HG03095 (cell line): ENCODE measurements at regions not wholly inside any gene's neighbourhood (a gene's known extent, or its start where the extent isn't known, plus 50 kb on each side); places are given as distances from the start of the nearest gene placed in this dataset.
A peak's percentile ranks its signal among the peaks of the same experiment; 100 is the strongest.
"Not testable (repeated sequence)": the region's sequence is repeated elsewhere in the genome, so short reads cannot be mapped to it uniquely, and the experiment has no call there.

Experiments used
- ATAC-seq: cut with Tn5 transposase; IDR thresholded peaks from one replicate; pipeline ENCODE4 v1.9.1; 2021; ENCODE audit warnings: moderate library complexity; ENCODE audit not compliant: unreplicated experiment

- ATAC-seq: no peak
These were observed 149.7 kb downstream of the MREG start for GRCh38 chr2:215863687-215864086.

DNA sequence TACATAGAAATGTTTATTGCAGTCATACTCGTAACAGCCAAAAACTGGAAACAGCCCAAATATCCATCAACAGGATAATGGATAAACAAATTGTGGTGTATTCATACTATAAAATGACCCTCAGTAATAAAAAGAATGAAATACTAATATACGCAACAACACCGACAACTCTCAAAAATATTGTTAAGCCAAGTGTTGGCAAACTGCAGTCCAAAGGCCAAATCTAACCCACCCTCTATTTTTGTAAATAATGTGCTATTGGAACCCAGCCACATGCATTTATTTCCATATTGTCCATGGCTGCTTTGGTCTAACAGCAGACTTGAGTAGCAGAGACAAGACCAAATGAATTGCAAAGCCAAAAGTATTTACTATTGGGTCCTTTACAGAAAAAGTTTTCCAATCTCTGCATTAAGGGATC is 151.0 kb downstream of the MREG start:
- no peak for ATAC-seq

DNA sequence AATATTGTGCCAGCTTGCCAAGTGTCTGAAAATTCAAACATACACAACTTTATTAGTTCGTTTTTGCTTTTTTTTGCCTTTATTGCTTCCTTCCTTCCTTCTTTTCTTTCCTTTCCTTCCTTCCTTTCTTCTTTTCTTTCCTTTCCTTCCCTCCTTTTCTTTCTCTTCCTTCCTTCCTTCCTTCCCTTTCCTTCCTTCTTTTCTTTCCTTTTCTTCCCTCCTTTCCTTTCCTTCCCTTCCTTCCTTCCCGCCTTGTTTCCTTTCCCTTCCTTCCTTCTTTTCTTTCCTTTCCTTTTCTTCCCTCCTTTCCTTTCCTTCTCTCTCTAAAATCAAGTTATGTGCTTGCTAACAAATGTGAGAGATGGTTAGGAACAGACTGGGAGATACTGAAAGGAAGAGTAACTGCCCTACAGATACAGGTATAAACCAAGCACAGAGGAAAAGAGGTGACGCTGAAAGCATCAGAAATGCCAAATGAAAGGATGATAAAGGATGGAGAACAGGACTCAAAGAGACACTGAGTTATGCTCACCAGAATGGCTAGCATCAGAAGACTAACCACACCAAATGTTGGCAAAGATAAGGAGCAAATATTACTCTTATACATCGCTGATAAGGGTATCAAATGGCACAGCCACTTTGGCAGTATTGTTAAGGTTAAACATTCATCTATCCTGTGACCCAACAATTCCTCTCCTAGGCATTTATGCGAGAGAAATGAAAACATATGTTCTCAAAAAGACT is 151.6 kb downstream of the MREG start:
- no peak for ATAC-seq

GRCh38 chr2:215856080-215856479 is 157.3 kb downstream of the MREG start:
- ATAC-seq: no peak

DNA sequence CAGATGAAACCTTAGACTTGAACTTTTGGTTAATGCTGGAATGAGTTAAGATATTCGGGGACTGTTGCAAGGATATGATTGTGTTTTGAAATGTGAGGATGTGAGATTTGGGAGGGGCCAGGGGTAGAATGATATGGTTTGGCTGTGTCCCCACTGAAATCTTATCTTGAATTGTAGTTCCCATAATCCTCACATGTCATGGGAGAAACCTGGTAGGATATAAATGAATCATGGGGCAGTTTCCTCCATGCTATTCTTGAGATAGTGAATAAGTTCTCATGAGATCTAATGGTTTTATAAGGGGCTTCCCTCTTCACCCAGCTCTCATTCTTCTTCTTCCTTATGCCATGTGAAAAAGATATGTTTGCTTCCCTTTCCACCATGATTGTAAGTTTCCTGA is 158.0 kb downstream of the MREG start:
- ATAC-seq: not testable (repeated sequence)

DNA sequence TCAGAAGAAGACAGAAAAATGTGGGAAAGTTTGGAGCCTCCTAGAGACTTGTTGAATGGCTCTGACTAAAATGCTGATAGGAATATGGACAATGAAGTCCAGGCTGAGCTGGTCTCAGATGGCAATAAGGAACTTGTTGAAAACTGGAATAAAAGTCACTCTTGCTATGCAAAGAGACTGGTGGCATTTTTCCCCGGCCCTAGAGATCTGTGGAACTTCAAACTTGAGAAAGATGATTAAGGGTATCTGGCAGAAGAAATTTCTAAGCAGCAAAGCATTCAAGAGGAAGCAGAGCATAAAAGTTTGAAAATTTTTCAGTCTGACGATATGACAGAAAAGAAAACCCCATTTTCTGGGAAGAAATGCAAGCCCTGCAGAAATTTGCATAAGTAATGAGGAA is 159.3 kb downstream of the MREG start:
- no peak for ATAC-seq

GRCh38 chr2:215851696-215852095 is 161.7 kb downstream of the MREG start:
- ATAC-seq: no peak

DNA sequence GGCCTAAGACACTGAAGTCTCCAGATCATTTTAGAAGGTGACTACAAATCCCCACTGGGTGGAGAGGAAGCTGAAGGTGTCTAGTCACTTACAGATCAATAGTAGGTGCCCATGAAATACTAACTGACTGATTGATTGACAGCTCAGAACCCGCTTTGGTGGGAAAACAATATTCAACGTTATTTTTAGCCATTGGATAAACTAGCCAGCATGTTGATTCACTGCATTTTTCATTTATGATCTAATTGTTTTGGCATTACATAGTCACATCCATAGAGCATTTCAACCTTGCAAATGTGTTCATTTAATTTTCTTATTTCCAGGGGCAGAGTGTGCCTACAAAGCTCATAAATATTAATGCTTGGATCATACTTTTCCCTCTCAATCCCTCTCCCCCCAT is 162.3 kb downstream of the MREG start:
- ATAC-seq: no peak

DNA sequence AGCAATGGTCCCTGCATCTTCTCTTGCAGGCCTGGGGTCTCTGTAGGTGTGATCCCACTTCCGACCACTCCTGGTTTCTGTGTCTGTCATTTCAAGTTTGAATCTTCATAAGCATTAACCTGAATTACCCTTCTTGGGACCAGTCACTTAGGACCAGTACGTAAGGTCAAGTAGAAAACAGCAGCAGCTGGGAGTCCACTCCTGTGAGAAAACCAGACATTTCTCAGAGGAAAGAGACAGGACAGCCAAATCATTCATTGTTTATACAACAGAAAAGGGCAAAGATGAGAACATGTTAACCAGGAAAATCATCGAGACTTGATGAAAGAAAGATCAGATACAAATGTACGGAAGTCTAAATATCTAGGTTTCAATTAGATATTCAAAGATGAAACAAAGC is 163.0 kb downstream of the MREG start:
- ATAC-seq: no peak

DNA sequence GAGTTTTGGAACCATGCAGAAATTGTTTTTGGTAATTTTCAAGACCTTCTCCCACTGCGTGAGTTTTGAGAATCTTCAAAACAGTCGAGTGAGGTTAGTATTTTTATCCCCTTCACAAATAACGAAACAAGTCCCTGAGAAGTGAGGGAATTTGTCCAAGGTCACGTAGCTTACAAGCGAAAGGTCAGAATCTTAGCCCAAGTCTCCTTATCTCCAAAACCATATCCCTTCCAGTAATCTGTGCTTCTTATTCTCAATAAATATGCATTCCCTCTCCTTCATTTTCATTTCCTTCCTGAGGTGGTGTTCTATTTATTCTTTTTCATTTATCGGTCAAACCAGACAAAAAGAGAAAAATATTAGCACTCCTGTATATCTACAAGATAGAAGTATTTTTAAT is 163.6 kb downstream of the MREG start:
- ATAC-seq: no peak

DNA sequence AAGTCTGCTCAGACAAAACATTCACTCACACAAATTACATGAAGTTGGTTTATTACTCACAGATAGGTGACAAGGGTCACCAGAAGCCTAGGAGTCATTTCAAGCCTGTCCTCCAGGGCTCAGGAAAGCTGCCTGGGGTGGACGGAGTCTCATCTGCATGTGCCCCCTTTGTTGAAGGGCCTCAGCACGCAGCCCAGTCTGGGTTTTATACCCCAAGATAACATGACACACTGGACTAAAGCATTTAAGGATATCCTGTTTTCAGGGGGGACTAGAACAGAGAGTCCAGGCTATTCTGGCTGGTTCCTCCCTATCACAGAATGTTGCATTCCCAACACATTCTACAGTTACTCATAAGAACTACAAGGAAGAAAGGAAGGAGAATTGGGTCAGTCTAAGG is 164.7 kb downstream of the MREG start:
- no peak for ATAC-seq

- no peak for ATAC-seq
These were observed 165.2 kb downstream of the MREG start for GRCh38 chr2:215848146-215848545.

- no peak for ATAC-seq
These were observed 165.6 kb downstream of the MREG start for GRCh38 chr2:215847718-215848117.

GRCh38 chr2:215847056-215847455 is 166.3 kb downstream of the MREG start:
- ATAC-seq: no peak

DNA sequence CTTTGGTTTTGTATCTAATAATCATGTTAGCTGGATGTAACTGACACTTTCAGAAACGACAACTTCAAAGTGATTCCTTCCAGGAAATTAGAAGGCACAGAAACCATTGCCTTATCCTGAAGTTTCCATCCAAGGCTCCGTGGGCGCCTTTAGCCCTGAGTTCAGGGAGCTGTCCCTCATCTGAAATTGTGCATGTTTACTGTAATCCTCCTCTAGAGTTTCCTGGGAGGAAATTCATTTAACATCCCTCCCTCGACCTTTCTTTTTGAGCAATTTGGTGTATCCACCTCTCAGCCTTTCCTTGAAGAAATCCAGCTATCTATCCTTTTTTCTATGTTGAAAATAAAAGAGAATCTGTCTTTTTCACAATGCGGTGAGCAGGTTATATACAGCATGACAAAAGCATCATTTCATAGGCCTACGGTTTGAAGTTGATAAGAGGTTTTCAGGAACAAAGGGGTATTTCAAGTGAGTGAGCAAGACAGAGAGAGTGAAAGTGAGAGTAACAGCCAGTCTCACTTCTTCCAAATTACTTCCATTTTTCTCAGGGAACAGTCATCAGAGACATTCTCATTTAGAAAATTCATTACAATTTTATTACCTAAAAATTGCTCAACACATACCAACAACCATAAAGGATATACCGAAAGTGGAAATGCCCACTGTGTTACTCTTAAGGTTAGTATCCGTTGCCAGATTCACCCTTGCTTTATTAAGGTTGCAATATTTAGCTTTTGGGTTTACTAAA is 167.3 kb downstream of the MREG start:
- peak; percentile 75 for ATAC-seq

GRCh38 chr2:215843579-215843978 is 169.8 kb downstream of the MREG start:
- no peak for ATAC-seq

- ATAC-seq: no peak
These were observed 172.1 kb downstream of the MREG start for GRCh38 chr2:215841175-215841816.

- ATAC-seq: no peak
These were observed 173.5 kb downstream of the MREG start for GRCh38 chr2:215839816-215840215.

GRCh38 chr2:215839309-215839708 is 174.0 kb downstream of the MREG start:
- no peak for ATAC-seq

DNA sequence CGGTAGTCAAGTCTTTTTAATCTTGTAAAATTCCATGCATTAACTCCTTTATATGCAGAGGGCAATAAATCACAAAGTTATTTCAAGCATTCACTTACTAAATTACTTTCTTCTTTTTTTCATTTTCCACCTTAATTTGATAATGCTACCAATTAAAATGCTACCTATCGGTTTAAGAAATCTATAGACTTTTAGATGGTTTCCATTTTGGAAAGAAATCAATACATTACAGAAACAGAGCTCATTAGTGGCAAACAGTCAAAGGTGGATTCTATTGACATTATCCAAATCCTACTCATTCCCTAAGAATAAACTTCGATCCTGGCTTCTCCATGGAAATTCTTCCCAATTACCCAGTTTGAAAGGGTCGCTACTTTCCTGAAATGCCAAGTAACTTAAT is 176.5 kb downstream of the MREG start:
- ATAC-seq: no peak

GRCh38 chr2:215835657-215836056 is 177.7 kb downstream of the MREG start:
- ATAC-seq: no peak

DNA sequence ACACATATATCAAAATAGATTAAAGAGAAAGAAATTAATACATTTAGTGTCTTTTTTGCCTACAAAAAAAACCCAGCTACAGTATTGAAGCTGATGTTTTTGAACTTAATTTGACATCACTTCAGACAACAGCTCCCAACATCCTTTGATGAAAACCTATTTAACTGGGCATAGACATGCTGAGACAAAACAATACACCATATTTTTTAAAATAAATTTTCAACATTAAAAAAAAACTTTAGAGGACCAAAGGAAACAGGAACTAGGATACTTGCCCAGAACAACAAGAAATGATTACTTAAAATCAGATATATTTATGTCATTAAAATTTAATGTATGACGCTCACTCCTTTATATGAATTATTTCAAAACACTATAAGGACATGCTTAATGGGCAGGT is 178.1 kb downstream of the MREG start:
- ATAC-seq: no peak
